ENCODE measurements at regions not wholly inside any gene's neighbourhood (a gene's known extent, or its start where the extent isn't known, plus 50 kb on each side); places are given as distances from the start of the nearest gene placed in this dataset.

DNA sequence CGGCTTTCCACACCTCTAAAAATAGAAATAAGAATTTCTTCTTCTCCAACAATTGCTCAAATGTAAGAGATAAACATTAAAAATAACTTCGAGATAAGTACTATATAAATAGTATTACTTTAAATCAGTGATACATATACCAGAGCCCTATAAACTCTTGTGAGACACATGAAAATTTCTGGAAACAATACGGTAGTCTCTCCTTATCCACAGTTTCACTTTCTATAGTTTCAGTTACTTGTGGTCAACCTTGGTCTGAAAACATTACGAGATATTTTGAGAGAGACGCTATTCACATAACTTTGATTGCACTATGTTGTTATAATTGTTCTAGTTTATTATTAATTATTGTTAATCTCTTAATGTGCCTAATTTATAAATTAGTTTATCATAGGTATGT is 101.5 kb upstream of the CXXC4 start:
- H3K9me3 ChIP-seq (ENCODE audit: control insufficient read depth in 1 of 2, low read length in 2 of 2), result no peaks in the 10 kb centered on the region
- H3K27me3 ChIP-seq (ENCODE audit: low read depth, low read length), result no peaks in the 10 kb centered on the region
- H3K4me1 ChIP-seq (ENCODE audit: control insufficient read depth in 1 of 2, insufficient read depth in 2 of 2, low read length in 2 of 2), result peaks cover 7 to 19% of the 10 kb centered on the region in 2 donors
- no peak overlapping the region for H3K4me3 ChIP-seq (ENCODE audit: low read depth in 1 of 2, low read length in 2 of 2)
- no peaks in the 10 kb centered on the region for H3K36me3 ChIP-seq (ENCODE audit: control insufficient read depth in 1 of 2, insufficient read depth in 2 of 2, low read length in 2 of 2)
- H3K27ac ChIP-seq (ENCODE audit: low read length), result no peak overlapping the region

- no peaks in the 10 kb centered on the region for H3K27me3 ChIP-seq (ENCODE audit: low read depth, low read length)
- H3K27ac ChIP-seq (ENCODE audit: low read length), result no peak overlapping the region
- H3K4me1 ChIP-seq (ENCODE audit: control insufficient read depth in 1 of 2, insufficient read depth in 2 of 2, low read length in 2 of 2), result no peaks in the 10 kb centered on the region
- H3K4me3 ChIP-seq (ENCODE audit: low read depth in 1 of 2, low read length in 2 of 2), result no peak overlapping the region
- H3K9me3 ChIP-seq (ENCODE audit: control insufficient read depth in 1 of 2, low read length in 2 of 2), result peaks cover 0 to 3% of the 10 kb centered on the region in 2 donors
- no peaks in the 10 kb centered on the region for H3K36me3 ChIP-seq (ENCODE audit: control insufficient read depth in 1 of 2, insufficient read depth in 2 of 2, low read length in 2 of 2)
These were observed 120.8 kb upstream of the CXXC4 start for GRCh38 chr4:104615496-104615895.

GRCh38 chr4:104615926-104616325 is 121.2 kb upstream of the CXXC4 start:
- no peaks in the 10 kb centered on the region for H3K36me3 ChIP-seq (ENCODE audit: control insufficient read depth in 1 of 2, insufficient read depth in 2 of 2, low read length in 2 of 2)
- no peaks in the 10 kb centered on the region for H3K27me3 ChIP-seq (ENCODE audit: low read depth, low read length)
- H3K27ac ChIP-seq (ENCODE audit: low read length), result no peak overlapping the region
- no peak overlapping the region for H3K4me3 ChIP-seq (ENCODE audit: low read depth in 1 of 2, low read length in 2 of 2)
- no peaks in the 10 kb centered on the region for H3K4me1 ChIP-seq (ENCODE audit: control insufficient read depth in 1 of 2, insufficient read depth in 2 of 2, low read length in 2 of 2)
- peaks cover 0 to 3% of the 10 kb centered on the region in 2 donors for H3K9me3 ChIP-seq (ENCODE audit: control insufficient read depth in 1 of 2, low read length in 2 of 2)

- peaks cover 0 to 3% of the 10 kb centered on the region in 2 donors for H3K9me3 ChIP-seq (ENCODE audit: control insufficient read depth in 1 of 2, low read length in 2 of 2)
- no peaks in the 10 kb centered on the region for H3K36me3 ChIP-seq (ENCODE audit: control insufficient read depth in 1 of 2, insufficient read depth in 2 of 2, low read length in 2 of 2)
- H3K27ac ChIP-seq (ENCODE audit: low read length), result no peak overlapping the region
- H3K27me3 ChIP-seq (ENCODE audit: low read depth, low read length), result no peaks in the 10 kb centered on the region
- peak overlapping the region; percentile 16 to 17 for H3K4me3 ChIP-seq (ENCODE audit: low read depth in 1 of 2, low read length in 2 of 2)
- H3K4me1 ChIP-seq (ENCODE audit: control insufficient read depth in 1 of 2, insufficient read depth in 2 of 2, low read length in 2 of 2), result no peaks in the 10 kb centered on the region
These were observed 121.7 kb upstream of the CXXC4 start for GRCh38 chr4:104616401-104616820.

DNA sequence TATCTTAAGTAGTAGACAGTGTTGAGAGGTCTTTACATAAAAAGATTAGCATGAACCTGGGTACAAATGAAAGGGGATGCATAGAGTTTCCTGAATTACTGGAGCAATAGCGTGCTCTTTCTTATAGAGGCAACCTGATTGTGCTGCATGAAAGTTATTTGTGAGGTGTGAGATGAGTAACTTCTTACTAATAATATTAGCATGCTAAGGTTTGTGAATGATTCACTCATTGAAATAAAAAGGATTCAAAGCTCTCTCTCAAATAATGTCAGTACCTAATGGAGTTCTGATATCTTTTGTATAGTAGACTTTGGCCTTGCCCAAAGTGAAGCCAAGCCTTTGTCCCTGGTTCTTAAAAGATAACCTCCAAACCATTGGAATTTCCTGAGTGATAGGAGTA is 131.0 kb upstream of the CXXC4 start:
- H3K9me3 ChIP-seq (ENCODE audit: control insufficient read depth in 1 of 2, low read length in 2 of 2), result no peaks in the 10 kb centered on the region
- no peaks in the 10 kb centered on the region for H3K27me3 ChIP-seq (ENCODE audit: low read depth, low read length)
- H3K4me3 ChIP-seq (ENCODE audit: low read depth in 1 of 2, low read length in 2 of 2), result no peak overlapping the region
- no peaks in the 10 kb centered on the region for H3K4me1 ChIP-seq (ENCODE audit: control insufficient read depth in 1 of 2, insufficient read depth in 2 of 2, low read length in 2 of 2)
- no peaks in the 10 kb centered on the region for H3K36me3 ChIP-seq (ENCODE audit: control insufficient read depth in 1 of 2, insufficient read depth in 2 of 2, low read length in 2 of 2)
- no peak overlapping the region for H3K27ac ChIP-seq (ENCODE audit: low read length)

DNA sequence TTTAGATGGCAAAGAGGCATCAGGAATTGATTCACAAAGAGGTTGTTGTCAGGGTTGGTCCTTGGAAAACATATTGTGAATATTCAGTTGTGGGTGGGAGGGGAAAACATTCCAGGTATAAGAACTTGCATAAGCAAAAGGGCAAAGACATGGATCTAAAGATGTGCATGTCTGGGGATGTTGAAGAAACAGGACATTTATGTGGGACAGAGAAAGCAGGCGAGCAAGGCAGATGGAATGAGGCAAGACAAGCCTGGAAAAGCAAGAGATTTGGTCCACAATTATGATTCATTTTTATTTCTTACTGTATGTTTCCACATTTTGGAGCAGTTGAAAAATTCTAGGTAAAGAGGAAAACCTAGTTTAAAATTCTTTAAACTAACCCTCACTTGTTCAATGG is 134.9 kb upstream of the CXXC4 start:
- H3K4me1 ChIP-seq (ENCODE audit: control insufficient read depth in 1 of 2, insufficient read depth in 2 of 2, low read length in 2 of 2), result no peaks in the 10 kb centered on the region
- H3K27ac ChIP-seq (ENCODE audit: low read length), result no peak overlapping the region
- H3K4me3 ChIP-seq (ENCODE audit: low read depth in 1 of 2, low read length in 2 of 2), result no peak overlapping the region
- no peaks in the 10 kb centered on the region for H3K27me3 ChIP-seq (ENCODE audit: low read depth, low read length)
- H3K9me3 ChIP-seq (ENCODE audit: control insufficient read depth in 1 of 2, low read length in 2 of 2), result no peaks in the 10 kb centered on the region
- no peaks in the 10 kb centered on the region for H3K36me3 ChIP-seq (ENCODE audit: control insufficient read depth in 1 of 2, insufficient read depth in 2 of 2, low read length in 2 of 2)

DNA sequence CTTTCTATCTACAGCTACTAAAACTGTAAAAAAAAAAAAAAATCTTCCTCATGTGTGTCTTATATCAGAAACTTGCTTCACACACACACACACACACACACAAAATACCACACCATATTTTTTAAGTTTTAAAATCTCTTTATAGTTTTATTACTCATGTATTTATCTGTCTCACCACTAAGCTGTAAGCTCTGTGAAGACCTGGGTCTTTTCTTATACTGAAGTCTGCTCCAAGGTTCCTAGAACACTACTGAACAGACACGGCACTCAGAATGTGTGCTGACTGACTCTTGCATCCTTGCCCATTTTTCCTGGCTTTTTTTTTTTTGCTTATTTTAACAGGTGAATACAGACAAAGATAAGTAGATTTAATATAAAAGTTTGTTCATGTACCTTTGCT is 135.6 kb upstream of the CXXC4 start:
- no peak overlapping the region for H3K27ac ChIP-seq (ENCODE audit: low read length)
- H3K4me3 ChIP-seq (ENCODE audit: low read depth in 1 of 2, low read length in 2 of 2), result no peak overlapping the region
- no peaks in the 10 kb centered on the region for H3K36me3 ChIP-seq (ENCODE audit: control insufficient read depth in 1 of 2, insufficient read depth in 2 of 2, low read length in 2 of 2)
- H3K9me3 ChIP-seq (ENCODE audit: control insufficient read depth in 1 of 2, low read length in 2 of 2), result no peaks in the 10 kb centered on the region
- H3K4me1 ChIP-seq (ENCODE audit: control insufficient read depth in 1 of 2, insufficient read depth in 2 of 2, low read length in 2 of 2), result no peaks in the 10 kb centered on the region
- H3K27me3 ChIP-seq (ENCODE audit: low read depth, low read length), result no peaks in the 10 kb centered on the region

DNA sequence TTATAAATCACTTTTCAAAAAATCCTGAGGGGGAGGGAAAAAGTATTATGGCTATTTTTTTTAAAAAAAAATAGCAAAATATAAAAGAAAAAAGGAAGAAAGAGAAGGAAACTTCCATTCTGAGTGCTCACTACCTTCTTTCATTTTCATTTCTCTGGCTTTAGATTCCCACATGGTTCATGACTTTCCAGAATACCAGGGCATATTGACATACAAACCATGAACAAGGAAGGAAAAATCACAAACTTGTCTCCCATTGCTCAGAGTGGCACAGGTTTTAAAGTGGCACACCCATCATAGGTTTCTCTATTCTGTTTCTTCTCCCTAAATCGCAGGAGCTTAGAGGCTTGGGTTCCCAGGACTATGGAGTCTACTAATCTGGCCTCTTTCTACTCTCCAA is 136.3 kb upstream of the CXXC4 start:
- no peak overlapping the region for H3K27ac ChIP-seq (ENCODE audit: low read length)
- no peaks in the 10 kb centered on the region for H3K36me3 ChIP-seq (ENCODE audit: control insufficient read depth in 1 of 2, insufficient read depth in 2 of 2, low read length in 2 of 2)
- H3K9me3 ChIP-seq (ENCODE audit: control insufficient read depth in 1 of 2, low read length in 2 of 2), result no peaks in the 10 kb centered on the region
- no peak overlapping the region for H3K4me3 ChIP-seq (ENCODE audit: low read depth in 1 of 2, low read length in 2 of 2)
- no peaks in the 10 kb centered on the region for H3K4me1 ChIP-seq (ENCODE audit: control insufficient read depth in 1 of 2, insufficient read depth in 2 of 2, low read length in 2 of 2)
- no peaks in the 10 kb centered on the region for H3K27me3 ChIP-seq (ENCODE audit: low read depth, low read length)

- H3K27me3 ChIP-seq (ENCODE audit: low read depth, low read length), result no peaks in the 10 kb centered on the region
- no peaks in the 10 kb centered on the region for H3K9me3 ChIP-seq (ENCODE audit: control insufficient read depth in 1 of 2, low read length in 2 of 2)
- H3K27ac ChIP-seq (ENCODE audit: low read length), result no peak overlapping the region
These were observed 146.7 kb upstream of the CXXC4 start for GRCh38 chr4:104641418-104641817.

DNA sequence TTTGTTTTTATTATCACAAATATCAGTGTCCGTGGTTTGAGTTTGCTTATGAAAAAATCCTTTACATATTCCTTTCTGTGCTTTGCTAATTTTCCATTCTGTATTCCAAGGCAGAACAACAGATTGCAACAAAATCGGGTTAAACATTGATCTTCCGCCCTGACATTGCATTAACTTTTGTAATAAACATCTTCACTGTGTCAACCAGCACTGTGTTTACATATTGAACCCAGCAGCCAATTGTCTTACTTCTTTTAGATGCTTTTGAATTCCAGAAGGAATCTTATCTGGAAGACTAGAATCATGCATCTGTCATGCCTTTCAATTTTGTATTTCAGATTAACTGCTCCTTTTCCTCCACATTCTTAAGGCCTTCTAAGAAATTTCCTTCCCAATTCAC is 147.8 kb upstream of the CXXC4 start:
- Histone ChIP-seq H3K4me1 (ENCODE audit: control insufficient read depth in 1 of 2, insufficient read depth in 2 of 2, low read length in 2 of 2) (no peaks in the 10 kb centered on the region), H3K27me3 (ENCODE audit: low read depth, low read length) (no peaks in the 10 kb centered on the region), H3K27ac (ENCODE audit: low read length) (no peak overlapping the region), H3K9me3 (ENCODE audit: control insufficient read depth in 1 of 2, low read length in 2 of 2) (no peaks in the 10 kb centered on the region), H3K36me3 (ENCODE audit: control insufficient read depth in 1 of 2, insufficient read depth in 2 of 2, low read length in 2 of 2) (no peaks in the 10 kb centered on the region), H3K4me3 (ENCODE audit: low read depth in 1 of 2, low read length in 2 of 2) (no peak overlapping the region)

More at GRCh38 chr4:104641418-104641817, 146.7 kb upstream of the CXXC4 start:
- no peaks in the 10 kb centered on the region for H3K36me3 ChIP-seq (ENCODE audit: control insufficient read depth in 1 of 2, insufficient read depth in 2 of 2, low read length in 2 of 2)
- H3K4me3 ChIP-seq (ENCODE audit: low read depth in 1 of 2, low read length in 2 of 2), result no peak overlapping the region
- no peaks in the 10 kb centered on the region for H3K4me1 ChIP-seq (ENCODE audit: control insufficient read depth in 1 of 2, insufficient read depth in 2 of 2, low read length in 2 of 2)

- H3K4me3 ChIP-seq (ENCODE audit: low read depth in 1 of 2, low read length in 2 of 2), result no peak overlapping the region
- no peaks in the 10 kb centered on the region for H3K27me3 ChIP-seq (ENCODE audit: low read depth, low read length)
- no peaks in the 10 kb centered on the region for H3K9me3 ChIP-seq (ENCODE audit: control insufficient read depth in 1 of 2, low read length in 2 of 2)
- no peaks in the 10 kb centered on the region for H3K36me3 ChIP-seq (ENCODE audit: control insufficient read depth in 1 of 2, insufficient read depth in 2 of 2, low read length in 2 of 2)
- no peak overlapping the region for H3K27ac ChIP-seq (ENCODE audit: low read length)
- H3K4me1 ChIP-seq (ENCODE audit: control insufficient read depth in 1 of 2, insufficient read depth in 2 of 2, low read length in 2 of 2), result no peaks in the 10 kb centered on the region
These were observed 149.1 kb upstream of the CXXC4 start for GRCh38 chr4:104643805-104644204.

GRCh38 chr4:104649631-104650030 is 154.9 kb upstream of the CXXC4 start:
- Histone ChIP-seq H3K27ac (ENCODE audit: low read length) (no peak overlapping the region), H3K27me3 (ENCODE audit: low read depth, low read length) (no peaks in the 10 kb centered on the region), H3K4me1 (ENCODE audit: control insufficient read depth in 1 of 2, insufficient read depth in 2 of 2, low read length in 2 of 2) (no peaks in the 10 kb centered on the region), H3K9me3 (ENCODE audit: control insufficient read depth in 1 of 2, low read length in 2 of 2) (peaks cover 0 to 3% of the 10 kb centered on the region in 2 donors), H3K36me3 (ENCODE audit: control insufficient read depth in 1 of 2, insufficient read depth in 2 of 2, low read length in 2 of 2) (no peaks in the 10 kb centered on the region), H3K4me3 (ENCODE audit: low read depth in 1 of 2, low read length in 2 of 2) (no peak overlapping the region)
